Ectodermal cell (in vitro differentiated cells): ENCODE measurements at regions not wholly inside any gene's neighbourhood (a gene's known extent, or its start where the extent isn't known, plus 50 kb on each side); places are given as distances from the start of the nearest gene placed in this dataset.
"Not testable (repeated sequence)": the region's sequence is repeated elsewhere in the genome, so short reads cannot be mapped to it uniquely, and the experiment has no call there.

ENCODE experiments used
- H3K27ac ChIP-seq: 2 replicates; pipeline ENCODE4 v1.7.0; 2013; ENCODE audit warnings: mild to moderate bottlenecking, low read depth, low read length; ENCODE audit not compliant: insufficient read depth, poor library complexity, severe bottlenecking
- H3K27me3 ChIP-seq: 2 replicates; pipeline ENCODE4 v1.7.0; 2013; ENCODE audit warnings: mild to moderate bottlenecking, low read length; ENCODE audit not compliant: insufficient read depth, control insufficient read depth, poor library complexity, severe bottlenecking
- H3K36me3 ChIP-seq: one replicate; pipeline ENCODE4 v1.7.0; 2013; ENCODE audit warnings: low read length; ENCODE audit not compliant: control insufficient read depth, insufficient read depth
- H3K4me1 ChIP-seq: one replicate; pipeline ENCODE4 v1.7.0; 2013; ENCODE audit warnings: low read length; ENCODE audit not compliant: control insufficient read depth, insufficient read depth
- H3K4me3 ChIP-seq: 2 replicates; pipeline ENCODE4 v1.7.0; 2013; ENCODE audit warnings: low read depth, low read length, control low read depth; ENCODE audit not compliant: insufficient read depth
- H3K9me3 ChIP-seq: 2 replicates; pipeline ENCODE4 v1.7.0; 2013; ENCODE audit warnings: mild to moderate bottlenecking, low read length, moderate library complexity; ENCODE audit not compliant: control insufficient read depth
- WGBS, 2 experiments: methylation state at CpG; one replicate each; pipeline ENCODE4 v1.1.7; 2013; ENCODE audit warnings: missing lambda C conversion rate in 2 of 2; 5-methylcytosine and 5-hydroxymethylcytosine counted together

DNA sequence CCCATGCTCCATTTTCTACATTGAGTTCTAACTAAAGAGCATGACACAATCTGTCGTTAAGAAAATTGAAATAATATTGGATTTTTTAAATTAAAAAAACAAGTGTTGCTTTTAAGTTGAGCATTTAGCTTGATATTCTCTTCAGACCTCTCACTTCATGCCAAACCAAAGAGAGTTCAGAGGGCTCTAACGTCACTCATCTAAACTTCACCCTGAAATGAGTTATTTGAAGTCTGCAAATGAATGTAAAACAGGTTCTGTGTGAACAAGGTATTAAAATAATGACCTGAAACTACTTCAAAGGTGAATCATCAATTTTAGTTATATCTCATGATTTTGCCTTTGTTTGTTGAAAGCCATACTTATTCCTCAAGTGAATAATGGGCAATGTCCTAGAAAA is 61.8 kb downstream of the MRPL57 start:
- no peaks in the 10 kb centered on the region for H3K36me3 ChIP-seq
- no peak overlapping the region for H3K27ac ChIP-seq
- peaks cover 3% of the 10 kb centered on the region for H3K9me3 ChIP-seq
- no peak overlapping the region for H3K4me3 ChIP-seq
- H3K4me1 ChIP-seq = no peaks in the 10 kb centered on the region
- no peaks in the 10 kb centered on the region for H3K27me3 ChIP-seq
- 60 to 100% methylated on average over 1 to 2 of the region's 2 CpGs for WGBS, 2 experiments

GRCh38 chr13:21240586-21240985 is 64.1 kb downstream of the MRPL57 start:
- no peak overlapping the region for H3K4me3 ChIP-seq
- no peaks in the 10 kb centered on the region for H3K36me3 ChIP-seq
- H3K4me1 ChIP-seq = no peaks in the 10 kb centered on the region
- H3K27me3 ChIP-seq = no peaks in the 10 kb centered on the region
- peaks cover 3% of the 10 kb centered on the region for H3K9me3 ChIP-seq
- no peak overlapping the region for H3K27ac ChIP-seq
- 87 to 90% methylated on average over 7 to 8 of the region's 8 CpGs for WGBS, 2 experiments

- WGBS, 2 experiments = 64 to 66% methylated on average over 9 of the region's 9 CpGs
- no peaks in the 10 kb centered on the region for H3K27me3 ChIP-seq
- no peak overlapping the region for H3K4me3 ChIP-seq
- no peak overlapping the region for H3K27ac ChIP-seq
- no peaks in the 10 kb centered on the region for H3K4me1 ChIP-seq
- peaks cover 3% of the 10 kb centered on the region for H3K9me3 ChIP-seq
- no peaks in the 10 kb centered on the region for H3K36me3 ChIP-seq
Measured at GRCh38 chr13:21242236-21242635, 65.8 kb downstream of the MRPL57 start.

- Histone ChIP-seq H3K27me3 (no peaks in the 10 kb centered on the region), H3K36me3 (no peaks in the 10 kb centered on the region), H3K4me1 (no peaks in the 10 kb centered on the region), H3K4me3 (no peak overlapping the region), H3K9me3 (peaks cover 3% of the 10 kb centered on the region), H3K27ac (no peak overlapping the region)
- 93 to 94% methylated on average over 20 of the region's 20 CpGs for WGBS, 2 experiments
Measured at GRCh38 chr13:21243045-21243897, 66.8 kb downstream of the MRPL57 start.

- WGBS, 2 experiments = 83 to 100% methylated on average over 1 of the region's 1 CpG
- not testable (repeated sequence) for H3K4me1 ChIP-seq, H3K36me3 ChIP-seq
Measured at GRCh38 chr13:21243898-21244184, 67.4 kb downstream of the MRPL57 start.

DNA sequence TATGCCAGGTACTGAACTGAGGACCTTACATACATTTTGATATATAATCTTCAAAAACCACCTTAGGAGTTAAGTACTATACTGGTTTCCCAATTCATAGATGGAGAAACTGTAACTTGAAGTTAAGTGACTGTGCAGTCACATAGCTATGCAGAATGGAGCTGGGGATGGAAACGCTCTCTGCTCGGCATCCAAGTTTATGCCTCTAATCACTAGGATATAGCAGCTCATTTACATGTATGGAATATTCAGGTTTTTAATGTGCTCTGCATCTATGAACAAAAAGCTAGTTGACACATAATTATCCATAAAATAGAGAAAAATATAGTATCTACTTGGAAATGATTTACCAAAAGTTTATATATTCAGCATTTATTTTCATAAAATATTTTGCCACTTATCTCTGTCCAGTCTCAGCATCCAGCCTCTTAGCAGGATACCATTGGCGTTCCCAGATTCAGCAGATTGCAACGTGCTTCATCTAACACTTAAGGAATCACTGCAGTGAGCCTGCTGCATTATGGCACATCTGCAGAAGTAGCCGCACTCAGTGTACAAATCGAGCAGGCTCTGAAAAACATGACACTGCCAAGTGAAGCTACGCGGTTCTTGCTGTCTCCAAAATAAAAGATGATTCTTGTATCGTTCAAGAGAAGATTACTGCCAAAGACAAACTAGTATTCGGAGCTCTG is 70.4 kb downstream of the MRPL57 start:
- Histone ChIP-seq H3K36me3 (no peaks in the 10 kb centered on the region), H3K27me3 (no peaks in the 10 kb centered on the region), H3K27ac (no peak overlapping the region), H3K9me3 (peaks cover 3% of the 10 kb centered on the region), H3K4me1 (no peaks in the 10 kb centered on the region), H3K4me3 (no peak overlapping the region)
- 93 to 94% methylated on average over 10 of the region's 10 CpGs for WGBS, 2 experiments

More at GRCh38 chr13:21243898-21244184, 67.4 kb downstream of the MRPL57 start:
- not testable (repeated sequence) for H3K9me3 ChIP-seq, H3K27me3 ChIP-seq, H3K4me3 ChIP-seq, H3K27ac ChIP-seq

DNA sequence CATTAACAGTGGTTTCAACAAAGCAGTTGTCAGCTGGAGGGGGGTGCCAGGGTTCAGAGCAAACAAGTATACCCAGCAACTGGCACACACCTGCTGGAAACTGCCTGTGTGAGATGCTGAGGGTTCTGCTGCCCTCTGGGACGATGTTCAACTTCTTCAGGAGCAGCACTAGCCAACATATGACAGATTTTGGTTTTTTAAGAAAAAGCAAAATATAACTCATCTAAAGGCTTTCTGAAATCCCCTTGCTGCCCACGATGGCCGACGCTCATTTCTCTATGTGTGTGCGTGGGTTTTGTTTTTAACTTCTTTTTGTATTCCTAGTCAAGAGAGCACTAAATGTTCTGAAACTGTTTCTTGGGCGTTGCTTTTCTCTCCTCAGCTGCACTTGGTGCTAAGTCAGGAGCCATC is 79.9 kb downstream of the MRPL57 start:
- 89 to 90% methylated on average over 6 of the region's 6 CpGs for WGBS, 2 experiments

DNA sequence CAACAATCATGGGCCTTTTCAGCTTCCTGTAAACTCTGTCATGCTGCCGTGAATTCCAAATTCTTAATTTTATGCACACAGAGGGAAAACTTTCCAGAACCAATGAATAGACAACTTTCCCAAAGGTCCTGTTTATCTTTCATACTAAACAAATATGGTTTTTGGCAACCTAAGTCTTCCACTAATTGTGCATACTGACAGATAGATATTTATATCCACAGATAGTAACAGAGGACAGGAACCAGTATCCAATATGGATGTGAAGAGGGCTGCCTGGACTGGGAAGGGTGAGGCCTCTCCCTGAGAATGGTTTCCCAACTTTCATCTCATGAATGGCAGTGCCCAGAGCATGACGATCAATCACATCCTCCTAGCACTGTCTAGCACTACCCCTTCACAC is 80.4 kb downstream of the MRPL57 start:
- H3K27me3 ChIP-seq = no peaks in the 10 kb centered on the region
- no peaks in the 10 kb centered on the region for H3K36me3 ChIP-seq
- H3K9me3 ChIP-seq = no peaks in the 10 kb centered on the region
- H3K4me3 ChIP-seq = no peak overlapping the region
- WGBS, 2 experiments = 88 to 89% methylated on average over 1 to 2 of the region's 2 CpGs
- H3K27ac ChIP-seq = no peak overlapping the region
- H3K4me1 ChIP-seq = no peaks in the 10 kb centered on the region

More for the DNA sequence above, 79.9 kb downstream of the MRPL57 start:
- H3K4me1 ChIP-seq = no peaks in the 10 kb centered on the region
- no peaks in the 10 kb centered on the region for H3K27me3 ChIP-seq
- H3K9me3 ChIP-seq = no peaks in the 10 kb centered on the region
- no peak overlapping the region for H3K27ac ChIP-seq
- H3K36me3 ChIP-seq = no peaks in the 10 kb centered on the region
- H3K4me3 ChIP-seq = no peak overlapping the region

GRCh38 chr13:21259571-21260455 is 83.4 kb downstream of the MRPL57 start:
- H3K36me3 ChIP-seq = no peaks in the 10 kb centered on the region

More at GRCh38 chr13:21259571-21260455, 83.4 kb downstream of the MRPL57 start:
- H3K27ac ChIP-seq = no peak overlapping the region
- no peaks in the 10 kb centered on the region for H3K9me3 ChIP-seq
- WGBS, 2 experiments = 95 to 97% methylated on average over 57 of the region's 57 CpGs
- H3K27me3 ChIP-seq = no peaks in the 10 kb centered on the region
- H3K4me3 ChIP-seq = no peak overlapping the region
- H3K4me1 ChIP-seq = no peaks in the 10 kb centered on the region
